Astrocyte of the hippocampus (primary cell): ENCODE measurements at regions not wholly inside any gene's neighbourhood (a gene's known extent, or its start where the extent isn't known, plus 50 kb on each side); places are given as distances from the start of the nearest gene placed in this dataset.
"Not testable (repeated sequence)": the region's sequence is repeated elsewhere in the genome, so short reads cannot be mapped to it uniquely, and the experiment has no call there.

Source experiments
- DNase-seq: peaks from one replicate; pipeline ENCODE4 v3.0.0; 2011; ENCODE audit warnings: low read depth, low spot score

- DNase-seq: peak; percentile 45
Observed at GRCh38 chr17:77516902-77517301, 376.1 kb downstream of the SEC14L1 start.

GRCh38 chr17:77521076-77521475 is 380.3 kb downstream of the SEC14L1 start:
- no peak for DNase-seq

DNA sequence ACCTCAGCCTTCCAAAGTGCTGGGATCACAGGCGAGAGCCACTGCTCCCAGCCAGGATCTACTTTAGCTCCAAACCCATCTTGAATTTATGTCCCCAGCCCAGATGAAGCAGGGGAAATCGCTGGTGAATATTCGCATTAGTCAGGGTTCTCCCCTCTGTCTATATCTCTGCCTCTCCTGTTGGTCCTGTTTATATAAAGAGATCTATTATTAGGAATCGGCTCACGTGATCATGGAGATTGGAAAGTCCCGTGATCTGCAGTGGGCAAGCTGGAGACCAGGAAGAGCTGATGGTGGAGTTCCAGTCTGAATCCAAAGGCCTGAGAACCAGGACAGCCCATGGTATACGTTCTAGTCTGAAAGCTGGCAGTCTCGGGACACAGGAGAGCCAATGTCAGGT is 382.8 kb downstream of the SEC14L1 start:
- DNase-seq: no peak

GRCh38 chr17:77526259-77526711 is 385.5 kb downstream of the SEC14L1 start:
- no peak for DNase-seq

- DNase-seq: no peak
Observed at GRCh38 chr17:77526728-77527350, 386.1 kb downstream of the SEC14L1 start.

GRCh38 chr17:77527409-77527808 is 386.6 kb downstream of the SEC14L1 start:
- DNase-seq: peak; percentile 33

- DNase-seq: no peak
Observed at GRCh38 chr17:77527836-77528505, 387.2 kb downstream of the SEC14L1 start.

DNA sequence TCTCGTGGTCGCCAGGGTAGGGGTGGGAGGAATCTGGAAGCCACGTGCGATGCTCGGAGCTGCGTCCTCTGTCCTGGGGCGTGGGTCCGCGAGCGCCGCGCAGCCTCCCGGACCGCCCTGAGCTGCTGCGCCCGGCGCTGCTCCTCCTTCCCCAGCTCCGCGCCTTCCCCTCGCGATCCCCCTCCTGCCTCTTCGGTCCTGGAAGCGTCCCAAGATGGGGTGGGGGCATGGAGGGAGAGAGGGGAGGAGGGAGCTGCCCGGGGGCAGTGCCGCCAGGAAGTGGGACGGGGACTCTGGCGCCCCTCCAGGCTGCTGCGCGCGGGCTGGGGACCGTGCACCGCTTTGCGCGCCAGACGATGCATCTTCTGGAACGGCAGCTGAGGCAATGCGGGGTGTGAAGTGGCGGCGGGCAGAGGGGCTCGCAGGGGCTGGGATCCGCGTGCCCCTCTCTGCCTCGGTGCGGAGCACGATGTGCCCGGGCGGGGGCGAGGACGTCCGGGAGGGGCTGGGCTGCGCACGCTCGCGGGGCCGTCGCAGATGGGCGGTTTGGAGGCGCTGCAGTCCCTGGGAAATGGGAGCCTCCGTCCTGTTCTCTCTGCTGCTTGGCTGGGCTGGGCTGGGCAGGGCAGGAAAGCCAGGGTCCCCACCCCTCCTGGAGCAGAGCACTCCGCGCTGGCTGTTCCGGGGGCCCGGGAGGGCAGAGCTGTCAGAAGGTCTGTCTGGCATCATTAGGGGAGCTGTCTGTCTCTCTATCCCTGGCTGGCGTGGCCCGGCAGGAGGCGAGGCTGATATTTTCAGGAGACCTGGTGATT is 388.0 kb downstream of the SEC14L1 start:
- DNase-seq: peak; percentile 55

DNA sequence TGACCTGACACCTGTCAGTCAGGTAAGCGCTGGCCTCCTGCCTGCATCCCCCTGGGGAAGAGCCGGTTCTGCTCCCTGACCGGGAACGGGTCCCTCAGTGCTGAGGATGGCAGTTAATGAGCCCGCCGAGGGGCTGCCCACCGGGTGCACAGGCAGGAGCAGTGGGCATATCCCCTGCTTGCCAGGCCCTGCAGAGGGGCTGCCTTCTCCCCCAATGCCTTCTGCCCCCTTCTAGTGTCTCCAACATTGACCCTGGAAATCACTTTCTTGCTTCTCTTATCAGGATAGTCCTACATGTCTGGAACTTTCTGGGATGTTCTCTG is 388.5 kb downstream of the SEC14L1 start:
- no peak for DNase-seq

DNA sequence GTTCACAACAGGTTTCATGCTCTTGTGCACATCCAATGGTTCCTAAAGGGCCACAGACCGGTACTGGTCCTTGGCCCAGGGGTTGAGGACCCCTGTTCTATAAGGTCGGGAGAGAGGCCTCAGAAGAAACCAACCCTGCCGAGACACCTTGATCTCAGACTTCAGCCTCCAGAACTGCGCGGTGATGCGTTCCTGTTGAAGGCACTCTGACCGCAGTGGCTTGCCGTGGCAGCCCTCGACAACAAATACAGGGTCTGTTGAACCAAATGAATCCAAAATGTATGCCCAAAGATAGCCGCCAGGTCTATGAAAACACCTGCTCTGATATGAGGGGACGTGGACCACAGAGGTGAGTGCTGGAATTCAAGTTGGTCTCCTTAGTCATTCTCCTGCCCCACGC is 389.8 kb downstream of the SEC14L1 start:
- no peak for DNase-seq

DNA sequence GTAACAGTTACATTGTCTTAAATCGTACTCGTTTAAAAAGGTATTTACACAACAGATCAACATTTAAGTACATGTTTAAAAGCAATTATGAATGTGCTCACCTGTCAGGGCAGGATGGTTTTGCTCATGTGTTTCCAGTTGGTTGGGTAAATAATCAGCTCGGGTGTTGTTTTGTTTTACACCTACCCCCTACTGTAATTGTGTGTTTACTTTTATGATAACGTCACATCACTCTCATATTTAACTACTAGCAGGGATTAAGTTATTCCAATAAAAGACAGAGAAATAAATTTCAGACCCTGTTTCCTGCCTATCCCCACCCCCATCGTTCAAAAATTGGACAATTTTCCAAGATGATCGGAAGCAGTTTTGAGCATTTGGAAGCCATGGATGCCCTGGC is 390.2 kb downstream of the SEC14L1 start:
- DNase-seq: no peak

GRCh38 chr17:77531641-77532040 is 390.9 kb downstream of the SEC14L1 start:
- DNase-seq: no peak

DNA sequence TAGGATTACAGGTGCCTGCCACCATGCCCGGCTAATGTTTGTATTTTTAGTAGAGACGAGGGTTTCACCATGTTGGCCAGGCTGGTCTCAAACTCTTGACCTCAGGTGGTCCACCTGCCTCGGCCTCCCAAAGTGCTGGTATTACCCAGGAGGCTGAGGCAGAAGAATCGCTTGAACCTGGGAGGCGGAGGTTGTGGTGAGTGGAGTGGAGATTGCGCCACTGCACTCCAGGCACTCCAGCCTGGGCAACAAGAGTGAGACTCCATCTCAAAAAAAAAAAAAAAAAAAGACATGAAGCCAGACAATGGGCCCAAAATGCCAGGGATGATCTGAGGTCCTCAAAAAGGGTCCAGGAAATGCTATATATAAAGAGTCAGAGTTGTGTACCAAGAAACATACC is 392.9 kb downstream of the SEC14L1 start:
- not testable (repeated sequence) for DNase-seq

DNA sequence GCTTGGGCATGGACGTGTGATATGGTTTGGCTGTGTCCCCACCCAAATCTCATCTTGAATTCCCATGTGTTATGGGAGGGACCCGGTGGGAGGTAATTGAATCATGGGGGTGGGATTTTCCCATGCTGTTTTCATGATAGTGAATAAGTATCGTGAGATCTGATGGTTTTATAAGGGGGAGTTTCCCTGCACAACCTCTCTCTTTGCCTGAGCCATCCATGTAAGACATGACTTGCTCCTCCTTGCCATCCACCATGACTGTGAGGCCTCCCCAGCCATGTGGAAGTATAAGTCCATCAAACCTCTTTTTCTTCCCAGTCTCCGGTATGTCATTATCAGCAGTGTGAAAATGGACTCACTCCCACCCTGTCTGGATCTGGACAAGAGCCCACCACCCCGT is 393.4 kb downstream of the SEC14L1 start:
- no peak for DNase-seq

- peak; percentile 31 for DNase-seq
Observed at GRCh38 chr17:77535435-77535834, 394.7 kb downstream of the SEC14L1 start.

- DNase-seq: no peak
Observed at GRCh38 chr17:77535892-77536291, 395.1 kb downstream of the SEC14L1 start.

DNA sequence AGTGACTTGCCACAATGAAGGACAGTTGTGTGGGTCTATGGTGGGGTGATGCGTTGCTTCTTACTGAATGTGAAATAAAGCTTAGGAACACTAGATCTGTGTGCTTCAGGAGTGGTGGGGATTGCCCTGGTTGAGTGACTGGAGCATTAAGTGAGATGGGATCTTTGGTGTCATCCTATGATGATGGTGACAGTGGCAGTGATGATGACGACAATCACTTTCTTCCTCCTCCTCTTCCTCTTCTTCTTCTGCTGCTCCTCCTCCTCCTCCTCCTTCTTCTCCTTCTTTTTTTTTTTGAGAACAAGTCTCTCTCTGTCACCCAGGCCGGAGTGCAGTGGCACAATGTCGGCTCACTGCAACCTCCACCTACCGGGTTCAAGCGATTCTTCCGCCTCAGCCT is 396.8 kb downstream of the SEC14L1 start:
- no peak for DNase-seq

DNA sequence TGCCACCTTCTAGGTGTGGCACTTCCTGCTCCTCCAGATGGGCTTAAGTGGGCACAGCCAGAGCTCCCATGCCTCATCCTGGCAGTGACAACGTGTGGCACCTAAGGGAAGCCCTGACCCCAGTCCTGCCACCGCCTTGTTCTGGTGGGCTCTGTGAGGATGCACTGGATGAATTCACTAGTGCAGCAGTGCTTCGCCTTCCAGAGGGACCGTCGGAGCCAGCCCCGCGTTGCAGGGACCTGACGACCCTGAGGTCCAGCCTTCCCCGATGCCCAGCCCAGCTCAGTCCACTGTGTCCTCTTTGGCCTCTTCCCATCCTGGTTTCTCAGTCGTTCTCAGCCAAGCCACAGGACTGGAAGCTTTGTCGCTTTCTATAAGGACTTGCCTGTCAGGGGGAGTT is 399.8 kb downstream of the SEC14L1 start:
- no peak for DNase-seq

GRCh38 chr17:77540975-77541374 is 400.2 kb downstream of the SEC14L1 start:
- no peak for DNase-seq

DNA sequence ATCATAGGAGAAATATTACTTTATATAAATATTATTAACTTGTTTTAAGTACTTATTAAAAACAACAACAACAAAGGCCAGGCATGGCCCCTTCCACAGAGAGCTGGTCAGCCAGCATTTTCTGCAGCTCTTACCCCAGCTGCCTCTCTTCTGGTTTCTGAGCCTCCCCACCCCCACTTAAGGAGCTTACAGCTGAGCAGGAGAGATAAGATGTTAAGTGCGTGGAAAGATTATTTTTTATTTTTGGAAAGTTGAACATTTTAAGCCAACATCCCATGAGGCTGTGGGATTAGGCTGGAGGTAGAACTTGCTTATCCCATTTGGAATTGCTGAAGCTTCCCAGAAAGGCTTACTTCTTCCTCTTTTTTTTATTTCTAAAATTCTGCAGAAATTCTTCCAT is 401.2 kb downstream of the SEC14L1 start:
- DNase-seq: no peak

GRCh38 chr17:77542551-77543490 is 402.1 kb downstream of the SEC14L1 start:
- DNase-seq: peak; percentile 92

- DNase-seq: no peak
Observed at GRCh38 chr17:77543801-77544200, 403.0 kb downstream of the SEC14L1 start.
